GM06990 (cell line): ENCODE measurements at regions not wholly inside any gene's neighbourhood (a gene's known extent, or its start where the extent isn't known, plus 50 kb on each side); places are given as distances from the start of the nearest gene placed in this dataset.

Source experiments
- DNase-seq: peaks from one replicate; pipeline ENCODE4 v3.0.0-alpha.2; 2011; ENCODE audit not compliant: insufficient read length; ENCODE audit errors: extremely low read depth
- H3K27me3 ChIP-seq: replicated peaks from 2 replicates; pipeline ENCODE4 v1.6.0; 2011; ENCODE audit warnings: low read length; ENCODE audit not compliant: control insufficient read depth, insufficient read depth
- H3K36me3 ChIP-seq: 2 replicates; pipeline ENCODE4 v1.5.1; 2011; ENCODE audit warnings: low read length; ENCODE audit not compliant: control insufficient read depth, insufficient read depth
- H3K4me3 ChIP-seq: replicated peaks from 2 replicates; pipeline ENCODE4 v1.5.1; 2011; ENCODE audit warnings: low read depth, mild to moderate bottlenecking, control low read depth, low read length
- TF ChIP-seq, protein P1 (sequence below): IDR thresholded peaks from 2 replicates; pipeline ENCODE4 v1.5.1; 2011; ENCODE audit warnings: low read length, control low read depth, mild to moderate bottlenecking, inconsistent platforms; ENCODE audit not compliant: insufficient read depth, poor library complexity, severe bottlenecking

DNA sequence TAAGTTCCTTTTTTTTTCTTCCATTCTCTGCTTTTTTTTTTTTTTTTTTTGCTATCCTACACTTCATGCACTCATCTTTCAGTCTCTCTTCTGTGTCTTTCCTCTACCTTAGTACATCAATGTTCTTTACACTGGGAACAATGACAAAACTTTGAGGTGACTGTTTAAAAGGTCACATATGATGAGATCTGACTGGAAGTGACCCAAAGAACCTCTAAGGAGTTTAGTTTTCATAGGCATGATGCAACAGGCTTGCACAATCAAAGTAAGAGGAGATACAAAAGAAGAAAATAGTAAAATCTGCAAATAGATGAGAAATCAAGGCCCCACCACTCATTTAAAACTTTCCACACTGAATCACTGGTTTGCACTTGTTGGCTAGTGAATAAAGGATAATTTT lies 840.8 kb downstream of the TBC1D32 start:
- no peak for DNase-seq
- TF ChIP-seq, protein P1, sequence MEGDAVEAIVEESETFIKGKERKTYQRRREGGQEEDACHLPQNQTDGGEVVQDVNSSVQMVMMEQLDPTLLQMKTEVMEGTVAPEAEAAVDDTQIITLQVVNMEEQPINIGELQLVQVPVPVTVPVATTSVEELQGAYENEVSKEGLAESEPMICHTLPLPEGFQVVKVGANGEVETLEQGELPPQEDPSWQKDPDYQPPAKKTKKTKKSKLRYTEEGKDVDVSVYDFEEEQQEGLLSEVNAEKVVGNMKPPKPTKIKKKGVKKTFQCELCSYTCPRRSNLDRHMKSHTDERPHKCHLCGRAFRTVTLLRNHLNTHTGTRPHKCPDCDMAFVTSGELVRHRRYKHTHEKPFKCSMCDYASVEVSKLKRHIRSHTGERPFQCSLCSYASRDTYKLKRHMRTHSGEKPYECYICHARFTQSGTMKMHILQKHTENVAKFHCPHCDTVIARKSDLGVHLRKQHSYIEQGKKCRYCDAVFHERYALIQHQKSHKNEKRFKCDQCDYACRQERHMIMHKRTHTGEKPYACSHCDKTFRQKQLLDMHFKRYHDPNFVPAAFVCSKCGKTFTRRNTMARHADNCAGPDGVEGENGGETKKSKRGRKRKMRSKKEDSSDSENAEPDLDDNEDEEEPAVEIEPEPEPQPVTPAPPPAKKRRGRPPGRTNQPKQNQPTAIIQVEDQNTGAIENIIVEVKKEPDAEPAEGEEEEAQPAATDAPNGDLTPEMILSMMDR: no peak
- no peaks in the 10 kb centered on the region for H3K36me3 ChIP-seq
- H3K27me3 ChIP-seq: no peaks in the 10 kb centered on the region
- H3K4me3 ChIP-seq: no peak overlapping the region

DNA sequence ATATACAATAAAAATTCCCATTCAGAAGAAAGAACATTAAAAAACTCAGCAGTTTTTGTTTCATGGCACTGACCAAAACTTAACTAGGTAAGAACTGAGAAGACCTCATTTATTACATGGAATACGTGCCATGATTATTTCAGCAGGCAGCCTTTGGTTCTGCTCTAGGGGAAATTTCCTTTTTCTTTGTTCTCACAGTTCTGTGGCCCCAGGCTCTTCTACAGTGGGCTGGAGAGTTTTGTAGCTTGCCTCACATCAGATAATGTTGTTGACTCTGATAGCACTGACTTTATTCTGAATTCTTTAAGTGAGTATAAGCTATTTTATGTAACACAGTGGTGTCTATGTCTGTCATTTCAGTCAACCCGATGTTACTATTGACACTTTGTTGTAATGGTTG lies 844.3 kb downstream of the TBC1D32 start:
- H3K4me3 ChIP-seq: no peak overlapping the region
- TF ChIP-seq, protein P1: no peak
- no peak for DNase-seq

DNA sequence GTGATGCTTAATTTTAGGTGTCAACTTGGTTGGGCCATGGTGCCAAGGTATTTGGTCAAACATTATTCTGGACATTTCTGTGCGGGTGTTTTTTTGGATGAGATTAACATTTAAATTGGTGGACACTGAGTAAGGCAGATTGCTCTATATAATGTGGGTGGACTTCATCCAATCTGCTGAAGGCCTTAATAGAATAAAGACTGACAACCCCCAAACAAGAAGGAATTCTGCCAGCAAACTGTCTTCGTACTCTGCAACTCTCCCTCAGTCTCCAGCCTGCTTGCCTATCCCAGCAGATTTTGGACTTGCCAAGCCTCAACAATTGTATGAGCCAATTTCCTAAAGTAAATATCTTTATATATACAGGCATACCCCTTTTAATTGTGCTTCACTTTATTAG lies 850.1 kb downstream of the TBC1D32 start:
- DNase-seq: no peak
- Histone ChIP-seq H3K4me3 (no peak overlapping the region), H3K36me3 (no peaks in the 10 kb centered on the region), H3K27me3 (no peaks in the 10 kb centered on the region)
- TF ChIP-seq, protein P1: no peak

More for the DNA sequence above, 844.3 kb downstream of the TBC1D32 start:
- Histone ChIP-seq H3K36me3 (no peaks in the 10 kb centered on the region), H3K27me3 (no peaks in the 10 kb centered on the region)

DNA sequence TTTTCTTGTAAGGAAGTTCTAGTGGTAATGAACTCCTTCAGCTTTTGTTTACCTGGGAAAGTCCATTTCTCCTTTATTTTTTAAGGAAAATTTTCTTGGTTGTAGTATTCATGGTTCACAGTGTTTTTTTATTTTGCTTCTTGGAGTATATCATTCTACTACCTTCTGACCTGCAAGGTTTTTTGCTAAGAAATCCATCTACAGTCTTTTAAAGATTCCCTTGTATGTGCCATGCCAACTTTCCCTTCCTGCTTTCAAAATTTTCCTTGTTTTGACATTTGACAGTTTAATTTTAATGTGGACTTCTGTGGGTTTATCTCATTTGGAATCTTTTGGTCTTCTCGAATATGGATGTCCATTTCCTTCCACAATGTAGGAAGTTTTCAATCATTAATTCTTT lies 855.6 kb downstream of the TBC1D32 start:
- H3K4me3 ChIP-seq: no peak overlapping the region
- no peak for DNase-seq
- no peaks in the 10 kb centered on the region for H3K36me3 ChIP-seq
- TF ChIP-seq, protein P1: no peak
- no peaks in the 10 kb centered on the region for H3K27me3 ChIP-seq

DNA sequence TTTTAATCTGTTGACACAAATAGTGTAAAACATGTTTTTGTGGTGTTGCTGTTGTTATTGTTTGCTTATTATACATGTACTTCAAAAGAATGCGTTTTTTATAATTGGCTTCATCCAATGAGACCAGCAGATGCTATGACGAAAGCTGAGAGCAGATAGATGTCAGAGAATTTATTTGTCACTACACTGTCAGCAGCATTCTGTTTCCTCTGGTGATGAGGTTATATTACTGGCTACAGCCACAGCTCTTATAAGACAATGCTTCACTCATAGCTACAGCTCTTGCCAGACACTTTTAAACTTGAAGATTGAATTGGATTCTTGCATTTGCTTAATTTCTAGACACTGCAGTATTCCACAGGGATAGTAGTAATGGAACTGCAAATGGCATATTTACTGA lies 860.5 kb downstream of the TBC1D32 start:
- H3K27me3 ChIP-seq: no peaks in the 10 kb centered on the region
- H3K36me3 ChIP-seq: no peaks in the 10 kb centered on the region
- DNase-seq: no peak
- TF ChIP-seq, protein P1: no peak
- no peak overlapping the region for H3K4me3 ChIP-seq

DNA sequence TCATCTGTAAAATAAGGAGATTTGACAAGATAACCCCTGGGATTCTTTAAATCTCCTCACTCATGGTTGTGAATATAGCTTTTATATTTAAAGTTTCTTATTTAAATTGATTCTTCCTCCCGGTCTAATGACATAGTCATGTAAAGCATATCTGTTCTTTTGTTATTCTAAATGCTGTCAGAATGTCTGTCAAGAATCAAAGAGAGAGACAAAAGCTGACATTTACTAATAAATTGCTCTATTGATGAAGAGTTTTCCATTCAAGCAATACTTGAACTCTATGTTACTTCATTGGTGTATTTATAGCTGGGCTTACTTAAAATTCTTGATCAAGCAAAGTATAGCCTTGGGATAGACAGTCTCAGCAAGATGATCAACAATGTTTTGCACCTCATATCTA lies 865.8 kb downstream of the TBC1D32 start:
- TF ChIP-seq, protein P1: no peak

More for the DNA sequence above, 865.8 kb downstream of the TBC1D32 start:
- H3K27me3 ChIP-seq: no peaks in the 10 kb centered on the region
- no peak for DNase-seq
- no peaks in the 10 kb centered on the region for H3K36me3 ChIP-seq
- H3K4me3 ChIP-seq: no peak overlapping the region
